ENCODE measurements at regions not wholly inside any gene's neighbourhood (a gene's known extent, or its start where the extent isn't known, plus 50 kb on each side); places are given as distances from the start of the nearest gene placed in this dataset.

- TF ChIP-seq CTCF (IDR thresholded peaks at IDR 0.05) (no peak), EP300 (IDR thresholded peaks at IDR 0.05) (no peak), POLR2AphosphoS5 (IDR thresholded peaks at IDR 0.05) (no peak), POLR2A (IDR thresholded peaks at IDR 0.05) (no peak)
These were observed 355.3 kb upstream of the SFSWAP start for GRCh38 chr12:131355361-131356245.
